ENCODE measurements at regions not wholly inside any gene's neighbourhood (a gene's known extent, or its start where the extent isn't known, plus 50 kb on each side); places are given as distances from the start of the nearest gene placed in this dataset.

DNA sequence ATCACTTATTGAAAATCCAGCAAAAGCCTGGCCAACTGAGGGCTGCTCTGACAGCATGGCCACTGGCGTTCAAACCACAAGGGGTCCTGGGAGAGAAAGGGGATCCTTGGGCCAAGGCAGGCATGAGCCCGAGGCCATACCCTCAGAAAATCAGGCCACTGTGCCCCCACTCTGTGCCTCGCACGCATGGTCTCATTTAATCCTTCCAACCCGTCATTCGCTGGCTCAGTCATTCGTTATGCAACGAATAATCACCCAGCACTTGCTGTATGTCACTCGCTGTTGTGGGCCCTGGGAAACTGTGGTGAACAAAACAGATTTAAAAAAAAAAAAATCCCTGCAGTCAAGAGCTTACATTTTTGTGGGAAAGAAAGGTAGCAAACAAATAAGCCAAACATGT, 112.7 kb downstream of the BCOR start:
- H3K9me3 ChIP-seq (ENCODE audit: control insufficient read depth in 4 of 4, low read length in 3 of 4): no peaks in the 10 kb centered on the region
- no peak overlapping the region for H3K27ac ChIP-seq (ENCODE audit: low read depth in 1 of 2, low read length in 2 of 2)
- DNase-seq (ENCODE audit: low spot score): no peak
- H3K4me3 ChIP-seq (ENCODE audit: low read depth in 1 of 3, low read length in 3 of 3): no peak overlapping the region
- no peak overlapping the region for H3K9ac ChIP-seq (ENCODE audit: low read depth in 1 of 2, low read length in 2 of 2)
- H3K4me1 ChIP-seq (ENCODE audit: control insufficient read depth in 4 of 4, insufficient read depth in 4 of 4, low read length in 3 of 4): no peaks in the 10 kb centered on the region
- 97% methylated on average over 9 of the region's 9 CpGs for WGBS
- no peaks in the 10 kb centered on the region for H3K36me3 ChIP-seq (ENCODE audit: control insufficient read depth in 4 of 4, insufficient read depth in 3 of 4, low read depth in 1 of 4, low read length in 3 of 4)
- no peaks in the 10 kb centered on the region for H3K27me3 ChIP-seq (ENCODE audit: control insufficient read depth in 4 of 4, insufficient read depth in 4 of 4, low read length in 3 of 4)
- no peak for TF ChIP-seq JUND (IDR thresholded peaks at IDR 0.05)
- TF ChIP-seq, protein P1, sequence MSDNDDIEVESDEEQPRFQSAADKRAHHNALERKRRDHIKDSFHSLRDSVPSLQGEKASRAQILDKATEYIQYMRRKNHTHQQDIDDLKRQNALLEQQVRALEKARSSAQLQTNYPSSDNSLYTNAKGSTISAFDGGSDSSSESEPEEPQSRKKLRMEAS (IDR thresholded peaks at IDR 0.05): no peak
- no peak for TF ChIP-seq EGR1 (IDR thresholded peaks at IDR 0.05; ENCODE audit: low read depth in 2 of 2)
- TF ChIP-seq, protein P2, sequence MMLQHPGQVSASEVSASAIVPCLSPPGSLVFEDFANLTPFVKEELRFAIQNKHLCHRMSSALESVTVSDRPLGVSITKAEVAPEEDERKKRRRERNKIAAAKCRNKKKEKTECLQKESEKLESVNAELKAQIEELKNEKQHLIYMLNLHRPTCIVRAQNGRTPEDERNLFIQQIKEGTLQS (IDR thresholded peaks at IDR 0.05): no peak
- no peak for TF ChIP-seq HNF4G (IDR thresholded peaks at IDR 0.05)
- no peak for TF ChIP-seq RXRA (IDR thresholded peaks at IDR 0.05)
- TF ChIP-seq, protein P3, sequence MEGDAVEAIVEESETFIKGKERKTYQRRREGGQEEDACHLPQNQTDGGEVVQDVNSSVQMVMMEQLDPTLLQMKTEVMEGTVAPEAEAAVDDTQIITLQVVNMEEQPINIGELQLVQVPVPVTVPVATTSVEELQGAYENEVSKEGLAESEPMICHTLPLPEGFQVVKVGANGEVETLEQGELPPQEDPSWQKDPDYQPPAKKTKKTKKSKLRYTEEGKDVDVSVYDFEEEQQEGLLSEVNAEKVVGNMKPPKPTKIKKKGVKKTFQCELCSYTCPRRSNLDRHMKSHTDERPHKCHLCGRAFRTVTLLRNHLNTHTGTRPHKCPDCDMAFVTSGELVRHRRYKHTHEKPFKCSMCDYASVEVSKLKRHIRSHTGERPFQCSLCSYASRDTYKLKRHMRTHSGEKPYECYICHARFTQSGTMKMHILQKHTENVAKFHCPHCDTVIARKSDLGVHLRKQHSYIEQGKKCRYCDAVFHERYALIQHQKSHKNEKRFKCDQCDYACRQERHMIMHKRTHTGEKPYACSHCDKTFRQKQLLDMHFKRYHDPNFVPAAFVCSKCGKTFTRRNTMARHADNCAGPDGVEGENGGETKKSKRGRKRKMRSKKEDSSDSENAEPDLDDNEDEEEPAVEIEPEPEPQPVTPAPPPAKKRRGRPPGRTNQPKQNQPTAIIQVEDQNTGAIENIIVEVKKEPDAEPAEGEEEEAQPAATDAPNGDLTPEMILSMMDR (IDR thresholded peaks at IDR 0.05; ENCODE audit: low read depth, low read length, missing input control): no peak

DNA sequence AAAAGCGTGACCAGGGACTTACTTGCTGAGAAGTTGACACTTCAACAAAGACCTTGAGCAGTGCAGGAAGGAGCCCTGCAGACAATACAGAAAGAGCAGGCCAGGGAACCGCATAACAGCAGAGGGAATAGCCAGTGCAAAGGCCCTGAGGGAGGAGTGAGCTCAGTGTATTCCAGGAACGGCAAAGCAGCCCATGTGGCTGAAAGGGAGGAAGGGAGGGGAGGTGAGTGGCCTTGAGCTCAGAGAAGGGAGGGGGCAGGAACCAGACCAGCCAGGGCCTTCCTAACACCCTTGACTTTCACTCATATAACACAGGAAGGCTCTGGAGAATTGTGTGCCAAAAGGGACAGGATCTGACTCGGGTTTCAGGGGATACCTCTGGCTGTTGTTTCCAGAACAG, 112.2 kb downstream of the BCOR start:
- Histone ChIP-seq H3K27me3 (ENCODE audit: control insufficient read depth in 4 of 4, insufficient read depth in 4 of 4, low read length in 3 of 4) (no peaks in the 10 kb centered on the region), H3K9me3 (ENCODE audit: control insufficient read depth in 4 of 4, low read length in 3 of 4) (no peaks in the 10 kb centered on the region), H3K27ac (ENCODE audit: low read depth in 1 of 2, low read length in 2 of 2) (no peak overlapping the region), H3K9ac (ENCODE audit: low read depth in 1 of 2, low read length in 2 of 2) (no peak overlapping the region), H3K36me3 (ENCODE audit: control insufficient read depth in 4 of 4, insufficient read depth in 3 of 4, low read depth in 1 of 4, low read length in 3 of 4) (no peaks in the 10 kb centered on the region), H3K4me1 (ENCODE audit: control insufficient read depth in 4 of 4, insufficient read depth in 4 of 4, low read length in 3 of 4) (no peaks in the 10 kb centered on the region), H3K4me3 (ENCODE audit: low read depth in 1 of 3, low read length in 3 of 3) (no peak overlapping the region)
- WGBS: 77% methylated on average over 4 of the region's 4 CpGs
- TF ChIP-seq, protein P1 (IDR thresholded peaks at IDR 0.05): no peak
- TF ChIP-seq, protein P3 (IDR thresholded peaks at IDR 0.05; ENCODE audit: low read depth, low read length, missing input control): no peak
- no peak for TF ChIP-seq RAD21 (IDR thresholded peaks at IDR 0.05)
- TF ChIP-seq SP1 (IDR thresholded peaks at IDR 0.05): no peak
- TF ChIP-seq HNF4A (conservative IDR thresholded peaks at IDR 0.05): no peak
- TF ChIP-seq, protein P4, sequence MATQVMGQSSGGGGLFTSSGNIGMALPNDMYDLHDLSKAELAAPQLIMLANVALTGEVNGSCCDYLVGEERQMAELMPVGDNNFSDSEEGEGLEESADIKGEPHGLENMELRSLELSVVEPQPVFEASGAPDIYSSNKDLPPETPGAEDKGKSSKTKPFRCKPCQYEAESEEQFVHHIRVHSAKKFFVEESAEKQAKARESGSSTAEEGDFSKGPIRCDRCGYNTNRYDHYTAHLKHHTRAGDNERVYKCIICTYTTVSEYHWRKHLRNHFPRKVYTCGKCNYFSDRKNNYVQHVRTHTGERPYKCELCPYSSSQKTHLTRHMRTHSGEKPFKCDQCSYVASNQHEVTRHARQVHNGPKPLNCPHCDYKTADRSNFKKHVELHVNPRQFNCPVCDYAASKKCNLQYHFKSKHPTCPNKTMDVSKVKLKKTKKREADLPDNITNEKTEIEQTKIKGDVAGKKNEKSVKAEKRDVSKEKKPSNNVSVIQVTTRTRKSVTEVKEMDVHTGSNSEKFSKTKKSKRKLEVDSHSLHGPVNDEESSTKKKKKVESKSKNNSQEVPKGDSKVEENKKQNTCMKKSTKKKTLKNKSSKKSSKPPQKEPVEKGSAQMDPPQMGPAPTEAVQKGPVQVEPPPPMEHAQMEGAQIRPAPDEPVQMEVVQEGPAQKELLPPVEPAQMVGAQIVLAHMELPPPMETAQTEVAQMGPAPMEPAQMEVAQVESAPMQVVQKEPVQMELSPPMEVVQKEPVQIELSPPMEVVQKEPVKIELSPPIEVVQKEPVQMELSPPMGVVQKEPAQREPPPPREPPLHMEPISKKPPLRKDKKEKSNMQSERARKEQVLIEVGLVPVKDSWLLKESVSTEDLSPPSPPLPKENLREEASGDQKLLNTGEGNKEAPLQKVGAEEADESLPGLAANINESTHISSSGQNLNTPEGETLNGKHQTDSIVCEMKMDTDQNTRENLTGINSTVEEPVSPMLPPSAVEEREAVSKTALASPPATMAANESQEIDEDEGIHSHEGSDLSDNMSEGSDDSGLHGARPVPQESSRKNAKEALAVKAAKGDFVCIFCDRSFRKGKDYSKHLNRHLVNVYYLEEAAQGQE (IDR thresholded peaks at IDR 0.05): no peak
- TF ChIP-seq HNF4G (IDR thresholded peaks at IDR 0.05): no peak
- TF ChIP-seq YY1 (IDR thresholded peaks at IDR 0.05): no peak
- no peak for TF ChIP-seq EGR1 (IDR thresholded peaks at IDR 0.05; ENCODE audit: low read depth in 2 of 2)
- no peak for TF ChIP-seq FOXA1 (IDR thresholded peaks at IDR 0.05)
- TF ChIP-seq JUND (IDR thresholded peaks at IDR 0.05): no peak
- no peak for TF ChIP-seq RXRA (IDR thresholded peaks at IDR 0.05)
- DNase-seq (ENCODE audit: low spot score): no peak
